ENCODE measurements at regions not wholly inside any gene's neighbourhood (a gene's known extent, or its start where the extent isn't known, plus 50 kb on each side); places are given as distances from the start of the nearest gene placed in this dataset.

DNA sequence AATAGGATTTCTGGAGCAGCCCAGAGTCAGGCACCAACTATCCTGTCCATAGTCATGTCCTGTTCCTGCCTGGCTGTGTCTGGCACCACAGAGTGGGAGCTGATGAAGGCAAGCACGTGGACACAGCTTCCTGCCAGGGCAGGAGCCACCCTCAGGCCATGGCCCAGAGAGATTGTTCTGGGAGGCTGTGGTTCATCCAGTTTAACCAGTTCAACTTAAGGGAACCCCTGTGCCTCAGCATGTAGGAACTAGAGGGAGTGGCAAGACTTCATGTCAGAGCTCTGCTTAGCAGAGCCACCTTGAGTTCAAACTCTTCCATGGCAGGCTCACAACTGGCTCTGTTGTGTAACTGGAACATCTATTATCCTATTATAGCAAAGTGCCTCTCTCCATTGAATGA, 73.2 kb upstream of the NCKAP5 start (continued):
- TF ChIP-seq E4F1 (IDR thresholded peaks at IDR 0.05; ENCODE audit: borderline replicate concordance, partially characterized antibody) (no peak), HDAC2 (IDR thresholded peaks at IDR 0.05) (no peak), RAD51 (IDR thresholded peaks at IDR 0.05) (no peak), ZBTB11 (CRISPR knock-in tag; IDR thresholded peaks at IDR 0.05) (no peak), MYB (IDR thresholded peaks at IDR 0.05; ENCODE audit: borderline replicate concordance, low read depth, low read length) (no peak)
- TF ChIP-seq, protein P1, sequence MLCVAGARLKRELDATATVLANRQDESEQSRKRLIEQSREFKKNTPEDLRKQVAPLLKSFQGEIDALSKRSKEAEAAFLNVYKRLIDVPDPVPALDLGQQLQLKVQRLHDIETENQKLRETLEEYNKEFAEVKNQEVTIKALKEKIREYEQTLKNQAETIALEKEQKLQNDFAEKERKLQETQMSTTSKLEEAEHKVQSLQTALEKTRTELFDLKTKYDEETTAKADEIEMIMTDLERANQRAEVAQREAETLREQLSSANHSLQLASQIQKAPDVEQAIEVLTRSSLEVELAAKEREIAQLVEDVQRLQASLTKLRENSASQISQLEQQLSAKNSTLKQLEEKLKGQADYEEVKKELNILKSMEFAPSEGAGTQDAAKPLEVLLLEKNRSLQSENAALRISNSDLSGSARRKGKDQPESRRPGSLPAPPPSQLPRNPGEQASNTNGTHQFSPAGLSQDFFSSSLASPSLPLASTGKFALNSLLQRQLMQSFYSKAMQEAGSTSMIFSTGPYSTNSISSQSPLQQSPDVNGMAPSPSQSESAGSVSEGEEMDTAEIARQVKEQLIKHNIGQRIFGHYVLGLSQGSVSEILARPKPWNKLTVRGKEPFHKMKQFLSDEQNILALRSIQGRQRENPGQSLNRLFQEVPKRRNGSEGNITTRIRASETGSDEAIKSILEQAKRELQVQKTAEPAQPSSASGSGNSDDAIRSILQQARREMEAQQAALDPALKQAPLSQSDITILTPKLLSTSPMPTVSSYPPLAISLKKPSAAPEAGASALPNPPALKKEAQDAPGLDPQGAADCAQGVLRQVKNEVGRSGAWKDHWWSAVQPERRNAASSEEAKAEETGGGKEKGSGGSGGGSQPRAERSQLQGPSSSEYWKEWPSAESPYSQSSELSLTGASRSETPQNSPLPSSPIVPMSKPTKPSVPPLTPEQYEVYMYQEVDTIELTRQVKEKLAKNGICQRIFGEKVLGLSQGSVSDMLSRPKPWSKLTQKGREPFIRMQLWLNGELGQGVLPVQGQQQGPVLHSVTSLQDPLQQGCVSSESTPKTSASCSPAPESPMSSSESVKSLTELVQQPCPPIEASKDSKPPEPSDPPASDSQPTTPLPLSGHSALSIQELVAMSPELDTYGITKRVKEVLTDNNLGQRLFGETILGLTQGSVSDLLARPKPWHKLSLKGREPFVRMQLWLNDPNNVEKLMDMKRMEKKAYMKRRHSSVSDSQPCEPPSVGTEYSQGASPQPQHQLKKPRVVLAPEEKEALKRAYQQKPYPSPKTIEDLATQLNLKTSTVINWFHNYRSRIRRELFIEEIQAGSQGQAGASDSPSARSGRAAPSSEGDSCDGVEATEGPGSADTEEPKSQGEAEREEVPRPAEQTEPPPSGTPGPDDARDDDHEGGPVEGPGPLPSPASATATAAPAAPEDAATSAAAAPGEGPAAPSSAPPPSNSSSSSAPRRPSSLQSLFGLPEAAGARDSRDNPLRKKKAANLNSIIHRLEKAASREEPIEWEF (IDR thresholded peaks at IDR 0.05; ENCODE audit: insufficient replicate concordance, low read depth, low read length): no peak

Data from GM12878 (cell line).